ENCODE measurements at regions not wholly inside any gene's neighbourhood (a gene's known extent, or its start where the extent isn't known, plus 50 kb on each side); places are given as distances from the start of the nearest gene placed in this dataset.

DNA sequence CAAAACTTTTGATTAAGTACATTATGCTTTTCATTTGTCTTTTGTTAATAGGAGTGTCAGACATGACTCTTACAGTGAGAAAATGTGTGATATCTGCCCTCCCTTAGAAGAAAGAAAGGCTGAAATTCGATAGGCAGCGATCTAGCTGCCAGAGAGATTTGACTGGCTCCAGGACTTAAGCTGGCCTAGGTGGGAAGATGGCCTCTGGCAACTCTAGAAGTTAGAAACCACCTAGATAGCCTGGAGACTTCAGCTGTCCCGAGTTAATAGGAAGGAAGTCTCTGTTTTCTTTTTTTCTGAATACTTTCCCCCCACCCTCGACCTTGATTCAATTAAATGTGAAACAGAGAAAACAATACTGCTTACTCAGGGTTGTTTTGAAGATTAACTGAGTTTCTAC lies 1194.7 kb upstream of the CRIM1 start:
- TF ChIP-seq, protein P1, sequence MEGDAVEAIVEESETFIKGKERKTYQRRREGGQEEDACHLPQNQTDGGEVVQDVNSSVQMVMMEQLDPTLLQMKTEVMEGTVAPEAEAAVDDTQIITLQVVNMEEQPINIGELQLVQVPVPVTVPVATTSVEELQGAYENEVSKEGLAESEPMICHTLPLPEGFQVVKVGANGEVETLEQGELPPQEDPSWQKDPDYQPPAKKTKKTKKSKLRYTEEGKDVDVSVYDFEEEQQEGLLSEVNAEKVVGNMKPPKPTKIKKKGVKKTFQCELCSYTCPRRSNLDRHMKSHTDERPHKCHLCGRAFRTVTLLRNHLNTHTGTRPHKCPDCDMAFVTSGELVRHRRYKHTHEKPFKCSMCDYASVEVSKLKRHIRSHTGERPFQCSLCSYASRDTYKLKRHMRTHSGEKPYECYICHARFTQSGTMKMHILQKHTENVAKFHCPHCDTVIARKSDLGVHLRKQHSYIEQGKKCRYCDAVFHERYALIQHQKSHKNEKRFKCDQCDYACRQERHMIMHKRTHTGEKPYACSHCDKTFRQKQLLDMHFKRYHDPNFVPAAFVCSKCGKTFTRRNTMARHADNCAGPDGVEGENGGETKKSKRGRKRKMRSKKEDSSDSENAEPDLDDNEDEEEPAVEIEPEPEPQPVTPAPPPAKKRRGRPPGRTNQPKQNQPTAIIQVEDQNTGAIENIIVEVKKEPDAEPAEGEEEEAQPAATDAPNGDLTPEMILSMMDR (IDR thresholded peaks at IDR 0.05): no peak
- no peak for TF ChIP-seq EZH2 (IDR thresholded peaks at IDR 0.05)
- no peak for TF ChIP-seq EZH2phosphoT487 (IDR thresholded peaks at IDR 0.05)

All from neural progenitor cell (in vitro differentiated cells).